GM19025 (cell line): ENCODE measurements at regions not wholly inside any gene's neighbourhood (a gene's known extent, or its start where the extent isn't known, plus 50 kb on each side); places are given as distances from the start of the nearest gene placed in this dataset.
"Not testable (repeated sequence)": the region's sequence is repeated elsewhere in the genome, so short reads cannot be mapped to it uniquely, and the experiment has no call there.

Experiments used
- ATAC-seq: cut with Tn5 transposase; IDR thresholded peaks from one replicate; pipeline ENCODE4 v1.9.1; 2021; ENCODE audit warnings: mild to moderate bottlenecking, low read depth, moderate library complexity; ENCODE audit not compliant: unreplicated experiment

DNA sequence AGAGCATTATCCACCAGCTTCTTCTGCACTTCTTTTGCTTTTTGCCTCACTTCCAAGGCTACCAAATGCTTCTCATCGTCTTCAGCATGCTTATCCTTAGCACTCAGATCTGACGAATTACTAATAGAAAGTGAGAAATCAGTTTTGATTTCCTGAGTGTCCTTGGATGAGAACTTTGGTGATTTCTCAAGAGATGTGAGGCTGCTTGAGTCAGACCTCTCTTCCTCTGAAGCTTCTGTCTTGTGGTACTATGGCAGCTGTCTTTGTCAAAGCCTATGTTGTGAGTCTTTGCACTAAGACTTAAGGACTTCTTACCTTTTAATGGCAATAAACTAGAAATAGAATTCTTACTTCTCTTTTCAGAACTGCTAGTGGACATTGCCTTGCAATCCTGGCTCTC lies 169.9 kb downstream of the CPE start:
- no peak for ATAC-seq

DNA sequence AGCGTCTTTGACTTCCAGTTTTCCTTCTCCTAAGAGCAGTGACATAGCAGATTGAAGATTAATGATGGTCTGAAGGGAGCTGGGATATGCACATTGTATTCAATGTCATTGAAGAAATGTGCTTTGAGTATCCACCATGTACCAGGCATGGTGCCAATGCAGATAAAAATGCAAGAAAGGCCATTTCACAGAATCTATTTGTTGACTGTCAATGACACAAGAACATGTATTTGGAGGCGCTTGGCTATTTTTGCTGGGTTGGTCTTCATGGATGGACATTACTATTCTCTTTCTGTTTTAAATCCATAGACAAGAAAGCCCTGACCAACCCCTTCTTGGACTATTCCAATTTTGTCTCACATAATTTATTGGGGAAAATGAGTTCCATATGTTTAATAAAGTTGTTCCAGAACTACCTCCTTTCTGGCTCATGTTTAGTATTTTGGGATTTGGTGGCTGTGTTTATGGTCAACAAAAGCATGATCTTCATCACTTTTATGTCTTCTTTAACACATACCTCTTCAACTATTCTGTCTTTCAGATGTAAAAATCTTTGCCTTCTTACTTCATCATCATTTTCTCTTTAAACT lies 174.5 kb downstream of the CPE start:
- ATAC-seq: no peak

DNA sequence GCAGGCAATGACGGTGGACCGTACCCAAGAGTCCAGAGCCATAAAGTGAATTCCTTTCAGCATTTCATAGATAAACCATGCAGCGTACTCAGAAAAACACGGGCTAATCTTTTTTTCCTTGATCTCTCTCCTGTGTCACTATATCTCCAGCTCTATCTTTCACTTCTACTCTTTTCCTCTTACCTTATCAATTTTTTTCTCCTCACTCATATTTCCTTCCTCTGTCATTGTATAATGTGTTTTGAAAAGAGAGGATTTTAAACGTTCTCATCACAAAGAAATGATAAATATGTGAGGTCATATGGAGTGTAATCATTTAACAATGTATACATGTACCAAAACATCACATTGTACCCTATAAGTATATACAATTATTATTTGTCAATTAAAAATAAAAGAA lies 176.5 kb downstream of the CPE start:
- no peak for ATAC-seq

DNA sequence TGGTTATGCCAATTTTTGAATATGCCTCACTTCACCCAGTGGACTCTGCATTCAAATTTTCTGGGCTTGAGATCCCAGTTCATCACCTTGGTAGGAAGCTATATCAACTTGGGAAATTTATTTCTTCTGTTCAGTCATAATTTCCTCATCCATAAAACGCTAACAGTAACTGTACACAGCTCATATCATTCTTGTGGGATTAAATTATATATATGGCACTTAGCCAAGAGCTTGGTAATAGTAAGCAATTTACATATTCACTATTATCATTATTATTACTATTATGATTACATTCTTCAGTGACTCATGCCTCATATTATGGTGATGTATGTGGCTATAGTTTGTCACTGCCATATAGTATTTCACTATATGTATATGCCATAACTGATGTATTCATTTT lies 177.6 kb downstream of the CPE start:
- no peak for ATAC-seq

DNA sequence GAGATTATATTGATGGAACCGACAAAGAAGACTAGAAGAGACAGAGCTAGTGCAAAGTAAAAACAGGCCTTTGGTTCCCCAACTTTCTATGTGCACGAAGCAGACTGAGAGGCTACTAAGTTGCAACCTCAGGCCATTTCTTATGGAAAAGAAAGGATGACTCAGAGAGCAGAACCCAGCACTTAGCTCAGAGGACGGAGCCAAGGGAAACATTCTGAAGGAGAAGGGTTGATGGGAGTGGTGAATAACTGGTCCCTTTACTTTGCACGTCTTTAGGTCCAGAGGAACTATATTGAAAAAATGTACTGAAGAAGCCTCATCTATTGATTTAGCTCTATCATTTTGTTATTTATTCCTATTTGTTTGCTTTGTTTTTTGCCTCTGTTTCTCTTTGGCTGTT lies 182.1 kb downstream of the CPE start:
- no peak for ATAC-seq

DNA sequence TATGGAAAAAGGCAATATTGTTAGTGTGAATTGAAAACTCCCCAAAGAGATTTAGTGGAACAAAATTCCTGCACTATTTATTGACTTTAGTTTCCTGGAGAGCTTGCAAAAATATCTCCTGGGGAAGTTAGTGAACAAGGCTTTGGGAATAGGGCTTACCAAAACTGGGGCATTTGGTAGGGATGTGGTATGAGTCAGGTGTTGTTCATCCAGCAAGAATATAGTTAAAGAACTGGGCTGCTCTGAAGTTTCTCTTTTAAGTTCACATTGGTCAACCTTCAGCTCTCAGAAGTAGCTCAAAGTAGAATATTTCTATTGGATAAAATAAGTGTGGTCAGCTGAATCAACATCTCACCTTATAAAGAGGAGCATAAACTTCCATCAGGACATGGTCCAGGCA lies 185.0 kb downstream of the CPE start:
- ATAC-seq: no peak

DNA sequence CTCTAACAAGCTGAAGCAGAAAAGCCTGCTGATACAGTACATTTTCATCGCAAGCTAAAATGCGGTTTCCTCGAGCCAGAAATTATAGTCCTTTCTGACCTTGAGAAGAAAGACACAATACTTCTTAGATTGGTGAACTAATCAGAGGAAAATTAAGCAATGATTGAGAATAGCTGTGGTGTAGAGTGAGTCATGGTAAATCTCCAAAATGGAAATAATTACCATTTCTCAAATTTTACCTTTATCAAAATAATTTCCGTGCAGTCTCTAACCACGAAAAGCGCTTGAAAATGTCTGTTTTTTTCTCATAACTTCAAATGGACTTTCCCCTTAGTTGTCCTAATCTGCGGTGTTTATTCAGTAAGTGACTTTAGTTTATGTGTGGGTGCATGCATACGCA lies 190.2 kb downstream of the CPE start:
- ATAC-seq: no peak

DNA sequence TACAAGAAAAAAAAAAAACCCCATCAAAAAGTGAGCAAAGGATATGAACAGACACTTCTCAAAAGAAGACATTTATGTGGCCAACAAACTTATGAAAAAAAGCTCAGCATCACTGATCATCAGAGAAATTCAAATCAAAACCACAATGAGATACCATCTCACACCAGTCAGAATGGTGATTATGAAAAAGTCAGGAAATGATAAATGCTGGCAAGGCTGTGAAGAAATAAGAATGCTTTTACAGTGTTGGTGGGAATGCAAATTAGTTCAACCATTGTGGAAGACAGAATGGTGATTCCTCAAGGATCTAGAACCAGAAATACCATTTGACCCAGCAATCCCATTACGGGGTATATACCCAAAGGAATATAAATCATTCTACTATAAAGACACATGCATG lies 192.7 kb downstream of the CPE start:
- not testable (repeated sequence) for ATAC-seq

DNA sequence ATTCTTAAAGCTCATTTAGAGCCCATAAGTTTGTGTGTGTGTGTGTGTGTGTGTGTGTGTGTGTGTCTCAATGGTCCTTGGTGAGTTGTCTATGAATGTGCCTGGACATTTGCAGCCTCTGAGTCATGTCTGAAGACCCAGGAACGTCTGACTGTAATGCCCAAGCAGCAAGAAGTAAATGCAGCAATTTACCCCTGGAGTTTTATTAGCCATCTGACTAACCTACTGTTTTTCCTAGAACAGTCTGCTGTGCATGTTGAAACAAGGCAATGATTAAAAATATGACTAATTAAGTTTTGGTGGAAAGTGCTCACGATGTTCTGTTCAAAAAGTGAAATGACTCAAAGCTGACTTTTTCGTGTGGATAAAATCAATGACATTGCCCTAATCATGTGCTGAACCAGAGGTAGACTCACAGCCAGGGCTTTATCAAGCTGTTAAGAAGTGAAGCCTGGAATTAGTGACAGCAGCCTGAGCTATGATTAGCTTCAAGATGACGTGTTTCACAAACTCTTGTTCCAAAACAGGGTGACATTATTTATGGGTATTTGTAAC lies 201.6 kb downstream of the CPE start:
- ATAC-seq: no peak

DNA sequence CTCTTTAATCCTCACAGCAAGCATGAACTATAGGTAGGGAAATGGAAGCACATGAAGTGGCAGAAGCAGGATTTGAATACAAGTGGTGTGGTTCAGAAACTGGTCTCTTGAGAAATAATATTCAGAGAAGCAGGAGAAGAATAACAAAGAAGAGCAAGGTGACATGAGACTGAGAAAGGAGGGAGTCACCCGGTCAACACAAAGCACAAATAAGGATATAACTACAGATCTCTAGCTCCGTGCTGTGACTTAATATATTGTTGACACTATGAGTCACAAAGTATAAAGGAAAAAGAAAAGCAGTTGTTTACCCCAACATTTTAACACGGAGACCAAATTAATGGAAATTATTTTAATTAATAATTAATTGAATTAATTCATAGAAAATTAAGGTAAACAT lies 204.5 kb downstream of the CPE start:
- ATAC-seq: no peak

DNA sequence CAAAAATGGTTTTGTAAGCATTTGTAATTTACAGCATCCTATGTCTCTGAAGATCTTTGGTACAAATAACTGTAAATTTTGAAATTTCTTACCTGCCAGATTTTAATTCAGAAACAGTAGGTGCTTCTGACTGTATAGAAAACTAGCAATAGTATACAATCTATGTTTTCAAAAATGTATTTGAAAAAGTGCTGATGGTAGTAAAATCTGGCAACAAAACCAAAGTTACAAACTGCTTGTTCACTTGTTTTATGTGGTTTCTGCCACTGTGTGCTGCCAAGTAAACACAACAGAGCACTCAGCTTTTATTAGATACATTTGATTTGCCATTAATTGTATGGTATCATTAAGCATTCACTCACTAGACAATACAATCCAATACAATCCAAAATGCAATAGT lies 206.1 kb downstream of the CPE start:
- ATAC-seq: no peak

DNA sequence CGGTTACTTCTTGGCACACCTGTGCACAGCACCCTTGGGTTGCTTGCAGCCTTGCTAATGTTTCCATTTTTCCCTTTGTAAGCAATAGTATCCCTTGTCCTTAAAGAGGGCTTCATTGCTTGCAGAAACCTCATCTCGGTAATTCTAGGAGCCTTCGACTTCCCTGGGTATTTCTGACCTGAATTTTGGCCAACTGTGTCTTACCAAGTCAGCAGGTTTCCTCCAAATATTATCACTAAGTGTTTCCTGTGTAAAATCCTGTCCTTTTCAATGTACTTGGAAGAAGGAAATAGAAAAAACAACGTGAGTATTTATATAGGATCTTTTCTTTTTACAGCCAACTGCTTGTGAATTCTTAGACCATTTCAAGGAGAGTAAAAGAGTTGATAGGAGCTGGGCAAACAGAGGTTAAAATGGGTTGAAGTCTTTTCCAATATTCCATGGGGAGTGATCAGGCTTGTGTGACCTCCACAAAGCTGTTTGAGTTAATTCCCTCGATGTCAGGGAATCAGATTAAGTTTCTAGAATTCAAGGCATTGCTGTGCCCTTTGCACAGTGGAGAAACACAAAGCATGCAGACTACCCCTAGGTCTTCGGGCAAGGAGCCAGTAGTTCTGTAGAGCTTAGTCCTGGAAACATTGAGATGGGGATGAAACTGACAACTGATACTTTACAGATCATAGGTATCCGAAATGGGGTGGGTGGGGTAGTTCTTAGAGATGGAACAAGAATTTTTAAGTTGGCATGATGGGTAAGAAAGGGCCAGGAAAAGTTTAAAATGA lies 209.9 kb downstream of the CPE start:
- ATAC-seq: no peak

DNA sequence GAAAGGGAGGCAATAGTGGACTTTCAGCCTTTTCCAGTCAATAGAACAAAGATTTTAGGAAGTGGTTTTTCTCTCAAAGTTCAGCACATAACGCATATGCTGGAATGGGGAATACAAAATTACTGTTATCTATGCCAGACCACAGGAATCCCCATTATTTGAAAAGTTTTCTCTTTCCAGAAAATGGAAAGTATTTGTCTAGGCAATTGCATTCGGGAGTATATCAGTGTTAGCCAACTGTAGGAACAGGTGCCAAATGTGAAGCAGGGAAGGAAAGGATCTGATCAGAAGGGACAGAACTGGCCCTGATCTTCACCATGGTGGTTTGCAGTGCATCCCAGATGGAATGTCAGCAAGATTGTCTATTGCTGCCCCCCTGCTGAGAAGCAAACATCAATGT lies 213.6 kb downstream of the CPE start:
- no peak for ATAC-seq

DNA sequence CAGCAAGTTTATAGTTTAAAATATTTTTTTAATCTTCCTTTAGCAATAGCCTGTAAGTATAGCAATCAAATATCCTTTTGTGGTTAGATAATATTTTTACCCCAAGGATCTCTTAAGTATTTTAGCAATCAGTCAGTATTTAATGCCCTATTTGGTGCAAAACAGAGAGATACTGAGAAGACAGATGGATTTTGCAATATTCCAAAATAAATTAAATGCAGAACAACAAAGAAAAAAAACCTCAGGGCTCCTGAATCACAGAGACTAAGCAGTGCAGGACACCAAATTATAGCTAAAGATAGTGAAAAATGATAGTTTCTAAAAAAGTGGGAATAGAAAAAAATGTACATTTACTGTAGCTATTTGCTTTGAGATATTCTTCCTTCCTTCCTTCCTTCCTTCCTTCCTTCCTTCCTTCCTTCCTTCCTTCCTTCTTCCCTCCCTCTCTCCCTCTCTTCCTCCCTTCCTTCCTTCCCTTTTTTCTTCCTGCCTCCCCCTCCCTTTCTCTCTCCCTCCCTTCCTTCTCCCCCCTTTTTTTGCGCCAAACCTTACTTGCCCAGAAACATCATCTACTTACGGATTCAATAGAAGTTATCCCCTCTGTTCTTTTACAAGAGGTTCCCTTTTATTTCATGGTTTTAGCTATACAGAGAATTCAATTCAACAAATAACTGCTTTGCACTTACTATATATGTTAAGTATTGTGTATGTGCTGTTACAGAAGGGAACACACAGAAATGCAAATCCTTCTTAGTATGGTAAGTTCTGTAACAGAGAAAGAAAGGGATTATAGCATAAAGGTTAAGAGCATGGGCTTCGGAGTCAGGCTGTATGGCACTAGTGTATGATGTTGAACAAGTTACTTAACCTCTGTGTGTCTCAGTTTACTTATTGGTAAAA lies 219.0 kb downstream of the CPE start:
- ATAC-seq: no peak

DNA sequence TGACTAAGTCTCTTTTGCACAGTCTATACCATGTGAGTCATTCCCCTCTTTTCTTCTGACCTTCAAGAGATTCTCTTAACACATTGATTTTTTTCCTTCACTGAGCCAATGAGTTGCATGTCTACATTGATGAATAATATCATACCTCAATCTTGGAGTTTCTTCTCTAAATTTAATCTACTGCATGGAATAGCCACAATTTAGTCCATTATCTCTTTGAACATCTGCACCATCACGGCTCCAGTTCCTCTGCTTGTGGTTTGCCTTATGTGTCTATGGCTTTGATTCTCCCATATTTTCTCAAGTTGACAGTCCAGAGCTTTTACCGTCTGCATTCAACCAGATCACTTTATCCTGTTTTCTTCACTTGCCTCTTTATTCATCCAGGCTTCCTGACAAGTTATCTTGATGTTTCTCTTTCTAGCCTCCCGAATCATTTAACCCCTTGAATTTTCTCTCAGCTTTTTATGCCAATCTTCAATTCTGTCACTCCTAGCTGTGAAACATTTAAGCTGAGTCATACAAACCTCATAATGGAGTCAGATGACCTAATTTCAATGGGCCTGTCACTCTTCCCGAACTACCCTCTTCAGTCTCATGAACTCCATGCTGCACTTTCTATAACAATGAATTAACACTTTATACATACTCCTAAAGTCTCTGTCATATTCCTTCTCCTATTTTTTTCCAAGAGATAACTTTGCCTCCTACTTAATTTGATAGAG lies 222.3 kb downstream of the CPE start:
- no peak for ATAC-seq

DNA sequence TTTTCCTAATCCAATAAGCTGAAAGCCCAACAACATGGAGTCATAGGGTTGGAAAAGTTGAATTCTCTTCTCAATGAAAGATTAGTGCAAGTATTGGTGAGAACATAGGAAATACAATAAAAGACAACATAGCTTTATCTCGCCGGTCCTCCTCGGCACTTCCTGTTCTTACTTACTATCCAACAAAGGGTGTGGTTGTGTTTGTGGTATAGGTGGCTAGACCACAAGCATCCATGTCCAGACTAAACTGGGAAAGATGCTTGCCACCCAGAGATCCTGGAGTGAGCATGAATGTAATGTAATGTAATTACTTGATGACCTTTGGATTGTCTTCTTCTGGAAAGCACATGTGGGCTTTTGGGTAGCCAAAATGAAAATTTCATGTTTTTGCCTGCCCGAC lies 223.8 kb downstream of the CPE start:
- ATAC-seq: no peak

DNA sequence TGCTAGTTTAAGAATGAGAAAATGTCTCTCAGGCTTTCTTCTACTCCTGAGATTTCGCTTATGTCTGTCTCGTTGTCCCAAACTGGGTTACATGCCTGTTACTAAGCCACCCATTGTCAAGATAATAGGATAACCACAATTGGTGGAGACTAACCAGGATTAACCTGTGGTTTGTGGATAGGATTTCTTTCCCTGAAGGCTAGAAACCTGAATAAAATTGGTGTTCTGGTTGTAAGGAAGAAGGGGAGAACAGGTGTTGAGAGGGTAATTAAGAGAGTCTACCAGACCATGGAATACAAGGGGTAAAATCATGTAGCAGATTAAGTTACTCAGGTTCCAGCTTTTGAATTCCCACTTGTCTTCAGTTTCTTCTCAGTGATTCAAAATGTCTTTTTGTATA lies 225.4 kb downstream of the CPE start:
- no peak for ATAC-seq

DNA sequence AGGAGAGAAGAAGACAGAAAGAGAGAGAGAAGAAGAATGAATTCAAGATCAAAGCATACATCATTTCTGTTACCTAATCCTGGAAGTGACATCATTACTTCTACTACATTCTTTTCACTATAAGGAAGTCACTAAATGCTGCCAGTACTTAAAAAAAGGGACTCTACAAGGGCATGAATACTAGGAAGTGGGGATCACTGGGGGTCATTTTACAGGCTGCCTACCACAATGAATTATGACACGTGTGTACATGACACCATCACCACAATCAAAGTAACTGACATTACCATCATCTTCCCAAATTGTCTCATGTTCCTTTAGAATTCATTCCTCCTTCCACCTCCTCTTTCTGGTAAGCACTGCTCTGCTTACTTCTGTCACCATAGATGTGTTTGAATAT lies 227.0 kb downstream of the CPE start:
- no peak for ATAC-seq

DNA sequence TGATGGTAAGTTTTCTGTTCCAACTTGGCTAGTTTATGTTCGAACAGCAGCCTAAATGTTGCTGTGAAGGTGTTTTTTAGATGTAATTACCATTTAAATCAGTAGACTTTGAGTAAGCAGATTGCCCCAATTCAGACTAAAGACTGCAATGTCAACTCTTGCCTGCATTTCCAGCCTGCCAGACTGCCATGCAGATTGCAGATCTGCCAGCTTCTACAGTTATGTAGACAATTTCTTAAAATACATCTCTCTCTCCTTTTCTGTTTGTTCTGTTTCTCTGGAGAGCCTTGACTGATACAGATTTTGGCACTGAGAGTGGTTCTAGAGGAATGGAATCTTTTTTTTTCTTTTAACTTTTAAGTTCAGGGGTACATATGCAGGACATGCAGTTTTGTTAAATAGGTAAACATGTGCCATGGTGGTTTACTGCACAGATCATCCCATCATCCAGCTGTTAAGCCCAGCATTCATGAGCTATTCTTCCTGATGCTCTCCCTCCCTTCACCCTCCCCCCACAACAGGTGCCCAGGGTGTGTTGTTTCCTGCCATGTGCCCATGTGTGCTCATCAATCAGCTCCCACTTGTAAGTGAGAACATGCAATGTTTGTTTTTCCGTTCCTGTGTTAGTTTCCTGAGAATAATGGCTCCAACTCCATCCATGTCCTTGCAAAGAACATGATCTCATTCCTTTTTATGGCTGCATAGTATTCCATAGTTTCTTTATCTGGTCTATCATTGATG lies 227.8 kb downstream of the CPE start:
- no peak for ATAC-seq

DNA sequence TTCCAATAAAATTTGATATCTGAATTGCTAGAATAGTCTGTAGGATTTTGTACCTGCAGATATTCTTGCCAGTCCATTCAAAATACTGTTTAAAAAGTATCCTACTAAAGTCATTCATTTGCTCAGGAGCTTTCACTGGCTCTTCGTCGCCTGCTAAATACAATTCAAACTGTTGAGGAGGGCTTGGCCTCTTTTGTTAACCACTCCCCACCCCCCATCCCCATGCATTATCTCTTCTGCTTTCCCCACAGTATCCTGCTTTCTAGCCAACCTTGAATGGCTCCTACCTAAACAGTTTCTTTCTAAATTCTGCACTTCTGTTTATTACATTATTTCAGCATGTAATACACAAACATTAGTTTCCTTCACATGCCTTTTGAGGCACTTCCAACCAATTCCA lies 230.8 kb downstream of the CPE start:
- ATAC-seq: no peak
